ENCODE measurements at regions not wholly inside any gene's neighbourhood (a gene's known extent, or its start where the extent isn't known, plus 50 kb on each side); places are given as distances from the start of the nearest gene placed in this dataset.

- TF ChIP-seq, protein P1, sequence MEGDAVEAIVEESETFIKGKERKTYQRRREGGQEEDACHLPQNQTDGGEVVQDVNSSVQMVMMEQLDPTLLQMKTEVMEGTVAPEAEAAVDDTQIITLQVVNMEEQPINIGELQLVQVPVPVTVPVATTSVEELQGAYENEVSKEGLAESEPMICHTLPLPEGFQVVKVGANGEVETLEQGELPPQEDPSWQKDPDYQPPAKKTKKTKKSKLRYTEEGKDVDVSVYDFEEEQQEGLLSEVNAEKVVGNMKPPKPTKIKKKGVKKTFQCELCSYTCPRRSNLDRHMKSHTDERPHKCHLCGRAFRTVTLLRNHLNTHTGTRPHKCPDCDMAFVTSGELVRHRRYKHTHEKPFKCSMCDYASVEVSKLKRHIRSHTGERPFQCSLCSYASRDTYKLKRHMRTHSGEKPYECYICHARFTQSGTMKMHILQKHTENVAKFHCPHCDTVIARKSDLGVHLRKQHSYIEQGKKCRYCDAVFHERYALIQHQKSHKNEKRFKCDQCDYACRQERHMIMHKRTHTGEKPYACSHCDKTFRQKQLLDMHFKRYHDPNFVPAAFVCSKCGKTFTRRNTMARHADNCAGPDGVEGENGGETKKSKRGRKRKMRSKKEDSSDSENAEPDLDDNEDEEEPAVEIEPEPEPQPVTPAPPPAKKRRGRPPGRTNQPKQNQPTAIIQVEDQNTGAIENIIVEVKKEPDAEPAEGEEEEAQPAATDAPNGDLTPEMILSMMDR (IDR thresholded peaks at IDR 0.05; ENCODE audit: low read depth, low read length) = no peak
- TF ChIP-seq EZH2phosphoT487 (IDR thresholded peaks at IDR 0.05; ENCODE audit: low read depth) = no peak
These were observed 79.5 kb downstream of the NAV1 start for GRCh38 chr1:201618389-201618788.

Measured in OCI-LY3 (cell line).